H54 (cell line): ENCODE measurements at regions not wholly inside any gene's neighbourhood (a gene's known extent, or its start where the extent isn't known, plus 50 kb on each side); places are given as distances from the start of the nearest gene placed in this dataset.
A peak's percentile ranks its signal among the peaks of the same experiment; 100 is the strongest.

Experiments
- DNase-seq: peaks from one replicate; pipeline ENCODE4 v3.0.0; 2011; ENCODE audit warnings: low spot score, mixed read lengths; ENCODE audit not compliant: insufficient read length
- FAIRE-seq: peaks from 3 replicates; lab custom pipeline; 2011; peaks lifted over from hg19 to GRCh38; lab: Jason Lieb, UNC
- POLR2A ChIP-seq: IDR thresholded peaks from 2 replicates; pipeline ENCODE4 v1.6.1; 2011; ENCODE audit warnings: low read depth, mild to moderate bottlenecking, low read length

DNA sequence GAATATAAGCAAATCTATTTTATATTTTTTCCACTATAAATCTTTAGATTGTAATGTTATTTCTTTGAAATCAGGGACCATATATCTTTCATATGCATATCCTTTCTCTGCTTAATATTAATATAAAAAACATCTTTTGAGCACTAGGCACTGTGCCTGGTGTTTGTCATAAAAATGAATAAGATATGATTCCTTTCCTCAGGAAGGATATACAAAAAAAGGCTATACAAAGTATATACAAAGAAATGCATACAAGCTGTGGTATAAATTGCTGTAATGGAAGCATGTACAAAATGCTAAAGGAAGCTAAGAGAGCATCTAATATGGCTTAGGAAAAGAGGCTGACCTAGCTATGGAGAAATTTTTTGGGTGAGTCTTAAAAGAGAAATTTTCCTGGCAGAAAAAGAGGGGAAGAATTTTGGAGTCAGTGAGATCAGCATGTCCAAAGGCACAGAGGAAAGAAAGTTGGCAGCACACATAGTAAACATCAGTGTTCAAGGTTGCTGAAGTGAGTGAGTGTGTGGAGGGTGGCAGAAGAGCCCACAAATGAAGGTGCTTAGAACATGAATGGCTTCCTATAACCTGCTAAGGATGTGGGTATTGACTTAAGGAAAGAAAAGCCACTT is 500.0 kb downstream of the SPRY1 start:
- no peak for TF ChIP-seq POLR2A
- DNase-seq (no peak), FAIRE-seq (no peak)

- no peak for TF ChIP-seq POLR2A
- DNase-seq (no peak), FAIRE-seq (no peak)
These were observed 502.5 kb downstream of the SPRY1 start for GRCh38 chr4:123898946-123899666.

DNA sequence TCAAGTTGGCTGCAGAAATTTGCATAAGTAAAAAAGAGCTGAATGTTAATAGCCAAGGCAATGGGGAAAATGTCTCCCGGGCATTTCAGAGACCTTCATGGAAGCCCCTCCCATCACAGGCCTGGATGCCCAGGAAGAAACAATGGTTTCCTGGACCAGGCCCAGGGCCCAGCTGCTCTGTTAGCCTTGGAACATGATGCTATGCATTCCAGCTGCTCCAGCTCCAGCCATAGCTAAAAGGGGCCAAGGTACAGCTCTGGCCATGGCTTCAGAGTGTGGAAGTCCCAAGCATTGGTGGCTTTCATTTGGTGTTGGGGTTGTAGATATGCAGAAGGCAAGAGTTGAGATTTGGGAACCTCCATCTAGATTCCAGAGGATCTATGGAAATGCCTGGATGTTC is 508.3 kb downstream of the SPRY1 start:
- no peak for TF ChIP-seq POLR2A
- FAIRE-seq (no peak), DNase-seq (no peak)

GRCh38 chr4:123913598-123913997 is 517.0 kb downstream of the SPRY1 start:
- DNase-seq (no peak), FAIRE-seq (no peak)
- TF ChIP-seq POLR2A: no peak

- DNase-seq (no peak), FAIRE-seq (no peak)
- TF ChIP-seq POLR2A: no peak
These were observed 520.2 kb downstream of the SPRY1 start for GRCh38 chr4:123916821-123917220.

DNA sequence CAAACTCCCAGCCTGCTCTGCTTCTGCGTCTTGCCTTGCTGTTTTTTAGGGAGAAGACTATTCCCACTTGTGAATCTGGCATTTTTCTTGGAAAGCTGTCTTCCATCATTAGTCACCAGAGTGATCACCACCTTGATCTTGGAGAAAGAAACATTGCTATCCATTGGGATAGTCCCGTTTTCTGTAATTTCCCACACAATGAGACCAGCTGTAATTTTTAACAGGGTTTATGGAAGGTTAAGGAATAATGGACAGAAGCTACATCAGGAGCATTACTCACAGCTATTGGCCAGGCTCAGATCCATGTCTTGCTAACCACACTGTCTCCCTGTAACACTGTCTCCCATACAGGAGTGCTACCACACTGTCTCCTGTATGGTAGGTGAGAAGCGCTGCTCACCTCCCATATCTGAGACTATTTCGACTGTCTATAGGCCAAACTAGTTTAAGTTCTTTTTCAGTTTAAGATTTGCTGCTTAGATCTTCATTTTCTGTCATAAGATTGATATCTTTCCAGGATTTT is 523.0 kb downstream of the SPRY1 start:
- FAIRE-seq (no peak), DNase-seq (no peak)
- no peak for TF ChIP-seq POLR2A

DNA sequence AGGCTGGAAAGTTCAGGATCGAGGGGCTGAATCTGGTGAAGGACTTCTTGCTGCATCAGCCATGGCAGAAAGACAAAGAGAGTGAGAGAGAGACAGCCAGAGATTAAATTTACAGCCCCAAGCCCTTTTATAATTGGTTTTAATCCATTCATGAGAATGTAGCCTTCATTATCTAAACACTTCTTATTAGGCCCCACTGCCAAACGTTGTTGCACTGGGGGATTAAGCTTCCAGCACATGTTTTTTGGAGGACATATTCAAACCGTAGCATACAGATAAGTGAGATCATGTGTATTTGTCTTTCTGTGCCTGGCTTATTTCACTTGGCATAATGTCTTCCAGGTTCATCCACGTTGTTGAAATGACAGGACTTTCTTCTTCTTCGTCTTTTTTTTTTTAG is 524.7 kb downstream of the SPRY1 start:
- no peak for TF ChIP-seq POLR2A
- FAIRE-seq: no peak
- DNase-seq: no peak

DNA sequence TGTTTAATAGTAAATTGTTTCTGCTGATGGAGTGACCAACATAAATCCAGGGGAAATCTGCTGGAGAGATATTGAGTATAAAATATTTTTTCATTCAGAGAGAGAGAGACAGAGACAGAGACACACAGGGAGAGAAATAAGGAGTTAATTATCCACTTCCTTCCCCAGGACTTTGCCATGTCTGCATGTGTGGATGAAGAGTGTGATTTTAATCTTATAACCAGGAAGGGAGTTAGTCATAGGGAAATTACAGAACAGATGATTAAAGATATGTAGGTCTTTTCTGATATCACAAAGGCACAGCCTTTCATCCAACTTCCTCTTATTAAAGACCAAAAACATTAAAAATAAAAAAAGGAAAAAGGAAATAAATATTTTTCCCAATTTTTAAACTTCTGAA is 526.3 kb downstream of the SPRY1 start:
- TF ChIP-seq POLR2A: no peak
- FAIRE-seq (no peak), DNase-seq (no peak)

GRCh38 chr4:123924536-123924935 is 527.9 kb downstream of the SPRY1 start:
- DNase-seq (no peak), FAIRE-seq (no peak)
- no peak for TF ChIP-seq POLR2A

GRCh38 chr4:123929565-123929964 is 533.0 kb downstream of the SPRY1 start:
- FAIRE-seq: no peak
- no peak for DNase-seq
- no peak for TF ChIP-seq POLR2A

DNA sequence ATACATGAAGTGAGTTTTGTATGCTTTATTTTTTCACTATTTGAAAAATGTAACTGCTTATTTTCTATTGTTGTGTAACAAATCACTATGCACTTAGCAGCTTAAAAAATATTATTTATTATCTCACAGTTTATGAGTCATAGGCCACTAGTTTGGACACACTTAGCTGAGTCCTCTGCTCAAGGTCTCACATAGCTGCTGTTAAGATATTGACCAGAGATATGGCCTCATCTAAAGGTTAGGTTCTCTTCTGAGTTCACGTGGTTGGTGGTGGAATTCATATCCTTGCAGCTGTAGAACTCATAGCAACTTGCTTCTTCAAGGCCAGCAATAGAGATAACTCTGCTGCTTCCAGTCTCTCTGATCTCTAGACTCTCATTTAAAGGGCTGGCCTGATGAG is 534.4 kb downstream of the SPRY1 start:
- no peak for DNase-seq
- no peak for FAIRE-seq
- no peak for TF ChIP-seq POLR2A

DNA sequence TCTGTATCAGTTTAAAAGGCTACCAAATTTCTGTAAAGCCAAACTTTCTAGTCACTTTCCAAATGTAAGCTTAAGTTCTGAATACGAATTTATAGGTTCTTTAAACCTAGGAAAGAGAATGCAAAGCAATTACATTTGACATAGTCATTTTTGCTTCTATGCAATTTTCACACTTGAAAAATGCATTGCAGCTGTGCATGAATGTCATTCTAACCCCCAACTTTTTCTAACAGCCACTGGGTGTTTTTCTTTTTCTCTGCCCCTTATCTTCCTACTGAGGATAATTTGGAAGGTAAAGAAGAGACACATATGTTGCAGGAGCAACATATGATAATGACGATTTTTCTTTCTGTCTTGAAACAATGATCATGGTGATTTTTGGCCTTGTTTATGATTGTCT is 537.5 kb downstream of the SPRY1 start:
- TF ChIP-seq POLR2A: no peak
- FAIRE-seq: no peak
- DNase-seq: no peak

DNA sequence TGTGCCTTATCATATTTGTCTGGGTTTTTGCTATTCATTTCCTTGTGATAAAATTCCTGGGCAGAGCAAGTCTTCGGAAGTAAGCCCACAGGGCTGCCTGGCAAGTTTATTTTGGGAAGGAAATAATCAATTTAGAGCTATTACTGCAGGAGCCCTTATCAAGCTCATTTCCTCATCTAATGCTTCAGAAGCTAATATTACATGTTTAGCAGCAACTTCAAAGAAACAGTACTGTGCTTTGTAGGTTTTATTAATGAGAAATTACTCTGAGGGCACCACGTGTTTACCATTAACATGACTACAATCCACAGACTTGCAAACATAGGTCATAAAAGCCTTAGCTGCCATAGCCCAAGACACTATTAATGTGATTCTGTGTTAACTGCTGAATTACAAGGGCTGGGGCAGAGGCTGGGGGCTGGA is 540.0 kb downstream of the SPRY1 start:
- no peak for TF ChIP-seq POLR2A
- no peak for FAIRE-seq
- DNase-seq: no peak

- TF ChIP-seq POLR2A: no peak
- FAIRE-seq (no peak), DNase-seq (no peak)
These were observed 541.0 kb downstream of the SPRY1 start for GRCh38 chr4:123937581-123937980.

DNA sequence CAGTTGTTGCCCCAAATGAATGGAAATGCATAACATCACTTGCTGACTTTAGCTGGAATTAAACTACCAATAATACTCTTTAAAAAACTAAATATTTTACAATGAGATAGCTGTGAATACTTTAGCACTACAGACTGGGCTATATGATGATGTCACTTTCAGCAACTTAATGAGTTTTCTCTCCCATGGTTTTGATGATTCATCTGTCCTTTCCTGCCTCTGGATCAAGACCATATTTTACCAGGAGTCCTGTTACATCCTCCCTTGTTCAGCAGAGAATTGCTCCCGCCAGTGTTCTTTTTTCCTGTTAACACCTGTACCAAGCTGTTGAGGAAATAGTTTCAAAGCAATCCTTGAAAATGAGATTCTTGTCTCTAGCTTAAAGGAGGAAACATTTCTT is 543.0 kb downstream of the SPRY1 start:
- TF ChIP-seq POLR2A: no peak
- peak; percentile 61 for FAIRE-seq
- peak; percentile 11 for DNase-seq
